ENCODE measurements at regions not wholly inside any gene's neighbourhood (a gene's known extent, or its start where the extent isn't known, plus 50 kb on each side); places are given as distances from the start of the nearest gene placed in this dataset.

GRCh38 chr5:93921001-93921400 lies 179.6 kb upstream of the POU5F2 start:
- TF ChIP-seq CTCF (conservative IDR thresholded peaks at IDR 0.05) = no peak
- no peaks in the 10 kb centered on the region for H3K4me1 Mint-ChIP-seq (ENCODE audit: unreplicated experiment)
- no peak overlapping the region for H3K27ac Mint-ChIP-seq
- no peaks in the 10 kb centered on the region for H3K27me3 Mint-ChIP-seq
- no peaks in the 10 kb centered on the region for H3K9me3 Mint-ChIP-seq
- no peak overlapping the region for H3K4me3 Mint-ChIP-seq
- peaks cover 3% of the 10 kb centered on the region for H3K36me3 Mint-ChIP-seq
- no peak for DNase-seq (ENCODE audit: extremely low spot score, unreplicated experiment)

GRCh38 chr5:93916872-93917271 lies 175.5 kb upstream of the POU5F2 start:
- H3K27me3 Mint-ChIP-seq = no peaks in the 10 kb centered on the region
- no peak for TF ChIP-seq CTCF (conservative IDR thresholded peaks at IDR 0.05)
- H3K4me3 Mint-ChIP-seq = no peak overlapping the region
- no peak overlapping the region for H3K27ac Mint-ChIP-seq
- no peak for DNase-seq (ENCODE audit: extremely low spot score, unreplicated experiment)
- H3K4me1 Mint-ChIP-seq (ENCODE audit: unreplicated experiment) = peaks cover 5% of the 10 kb centered on the region
- H3K9me3 Mint-ChIP-seq = no peaks in the 10 kb centered on the region
- H3K36me3 Mint-ChIP-seq = peaks cover under 1% of the 10 kb centered on the region

- H3K36me3 Mint-ChIP-seq = no peaks in the 10 kb centered on the region
- H3K9me3 Mint-ChIP-seq = no peaks in the 10 kb centered on the region
- H3K4me1 Mint-ChIP-seq (ENCODE audit: unreplicated experiment) = peaks cover 5% of the 10 kb centered on the region
- TF ChIP-seq CTCF (conservative IDR thresholded peaks at IDR 0.05) = peak; percentile 79
- no peaks in the 10 kb centered on the region for H3K27me3 Mint-ChIP-seq
- no peak for DNase-seq (ENCODE audit: extremely low spot score, unreplicated experiment)
- H3K27ac Mint-ChIP-seq = no peak overlapping the region
- no peak overlapping the region for H3K4me3 Mint-ChIP-seq
These were observed 173.7 kb upstream of the POU5F2 start for GRCh38 chr5:93915142-93915553.

GRCh38 chr5:93911609-93912008 lies 170.2 kb upstream of the POU5F2 start:
- Mint-ChIP-seq H3K27me3 (no peaks in the 10 kb centered on the region), H3K4me3 (no peak overlapping the region), H3K4me1 (ENCODE audit: unreplicated experiment) (peaks cover 5% of the 10 kb centered on the region), H3K9me3 (no peaks in the 10 kb centered on the region), H3K36me3 (no peaks in the 10 kb centered on the region), H3K27ac (no peak overlapping the region)
- DNase-seq (ENCODE audit: extremely low spot score, unreplicated experiment) = no peak
- TF ChIP-seq CTCF (conservative IDR thresholded peaks at IDR 0.05) = no peak

- Mint-ChIP-seq H3K27ac (no peak overlapping the region), H3K27me3 (no peaks in the 10 kb centered on the region), H3K4me3 (no peak overlapping the region), H3K4me1 (ENCODE audit: unreplicated experiment) (peaks cover 5% of the 10 kb centered on the region), H3K9me3 (no peaks in the 10 kb centered on the region), H3K36me3 (no peaks in the 10 kb centered on the region)
- TF ChIP-seq CTCF (conservative IDR thresholded peaks at IDR 0.05) = peak; percentile 63
- DNase-seq (ENCODE audit: extremely low spot score, unreplicated experiment) = no peak
These were observed 168.0 kb upstream of the POU5F2 start for GRCh38 chr5:93909356-93909755.

- TF ChIP-seq CTCF (conservative IDR thresholded peaks at IDR 0.05) = no peak
- H3K27ac Mint-ChIP-seq = no peak overlapping the region
- no peak overlapping the region for H3K4me3 Mint-ChIP-seq
These were observed 163.5 kb upstream of the POU5F2 start for GRCh38 chr5:93904917-93905316.

More at GRCh38 chr5:93904917-93905316, 163.5 kb upstream of the POU5F2 start:
- no peaks in the 10 kb centered on the region for H3K9me3 Mint-ChIP-seq
- no peaks in the 10 kb centered on the region for H3K4me1 Mint-ChIP-seq (ENCODE audit: unreplicated experiment)
- DNase-seq (ENCODE audit: extremely low spot score, unreplicated experiment) = no peak
- H3K36me3 Mint-ChIP-seq = no peaks in the 10 kb centered on the region
- no peaks in the 10 kb centered on the region for H3K27me3 Mint-ChIP-seq
